Thymus (tissue), 11 donors: ENCODE measurements at regions not wholly inside any gene's neighbourhood (a gene's known extent, or its start where the extent isn't known, plus 50 kb on each side); places are given as distances from the start of the nearest gene placed in this dataset.

Experiments
- DNase-seq, 9 donors: peaks; one replicate each; pipeline ENCODE4 v3.0.0-alpha.2; 2013; ENCODE audit warnings: low spot score in 9 of 9, low read depth in 6 of 9, missing footprints in 1 of 9
- H3K27ac ChIP-seq, 2 donors: one replicate each; pipeline ENCODE4 v1.5.1; 2013; ENCODE audit warnings: control low read depth in 1 of 2, low read depth in 1 of 2, low read length in 1 of 2, mild to moderate bottlenecking in 1 of 2, moderate library complexity in 1 of 2
- H3K27me3 ChIP-seq, 2 donors: one replicate each; pipeline ENCODE4 v1.5.1; 2013; ENCODE audit warnings: low read length in 1 of 2; ENCODE audit not compliant: control insufficient read depth in 2 of 2, insufficient read depth in 1 of 2
- H3K36me3 ChIP-seq, 2 donors: one replicate each; pipeline ENCODE4 v1.5.1; 2013; ENCODE audit warnings: low read length in 1 of 2, mild to moderate bottlenecking in 1 of 2, moderate library complexity in 1 of 2; ENCODE audit not compliant: control insufficient read depth in 2 of 2, insufficient read depth in 2 of 2
- H3K4me1 ChIP-seq, 2 donors: one replicate each; pipeline ENCODE4 v1.5.1; 2013; ENCODE audit warnings: low read length in 2 of 2; ENCODE audit not compliant: control insufficient read depth in 2 of 2, insufficient read depth in 2 of 2
- H3K4me3 ChIP-seq, 2 donors: one replicate each; pipeline ENCODE4 v1.5.1; 2013; ENCODE audit warnings: low read length in 2 of 2, control low read depth in 1 of 2, mild to moderate bottlenecking in 1 of 2
- H3K9me3 ChIP-seq, 2 donors: one replicate each; pipeline ENCODE4 v1.5.1; 2013; ENCODE audit warnings: low read length in 1 of 2, mild to moderate bottlenecking in 1 of 2; ENCODE audit not compliant: control insufficient read depth in 2 of 2, insufficient read depth in 1 of 2
- WGBS: extraction: QIAGEN DNeasy Blood & Tissue Kit; methylation state at CpG from one replicate; pipeline ENCODE4 v1.1.7; 2013; 5-methylcytosine and 5-hydroxymethylcytosine counted together
- donor health status: healthy.

- Histone ChIP-seq H3K4me1 (no peaks in the 10 kb centered on the region), H3K27ac (no peak overlapping the region), H3K9me3 (peaks cover 0 to 8% of the 10 kb centered on the region in 2 donors), H3K4me3 (no peak overlapping the region), H3K36me3 (no peaks in the 10 kb centered on the region), H3K27me3 (no peaks in the 10 kb centered on the region)
- DNase-seq: no peak
- 86% methylated on average over 1 of the region's 1 CpG for whole genome bisulfite sequencing
Measured at GRCh38 chr6:164154588-164154987, 740.1 kb downstream of the QKI start.

- Histone ChIP-seq H3K4me3 (no peak overlapping the region), H3K36me3 (no peaks in the 10 kb centered on the region), H3K4me1 (no peaks in the 10 kb centered on the region), H3K27me3 (no peaks in the 10 kb centered on the region), H3K9me3 (peaks cover 0 to 3% of the 10 kb centered on the region in 2 donors), H3K27ac (no peak overlapping the region)
- 87% methylated on average over 3 of the region's 3 CpGs for WGBS
- no peak for DNase-seq
Measured at GRCh38 chr6:164152611-164153010, 738.1 kb downstream of the QKI start.

- Histone ChIP-seq H3K36me3 (no peaks in the 10 kb centered on the region), H3K27ac (no peak overlapping the region)
Measured at GRCh38 chr6:164151161-164152120, 736.9 kb downstream of the QKI start.

GRCh38 chr6:164150232-164150631 lies 735.7 kb downstream of the QKI start:
- Histone ChIP-seq H3K9me3 (no peaks in the 10 kb centered on the region), H3K4me1 (no peaks in the 10 kb centered on the region), H3K27ac (no peak overlapping the region), H3K4me3 (no peak overlapping the region), H3K36me3 (no peaks in the 10 kb centered on the region), H3K27me3 (no peaks in the 10 kb centered on the region)
- WGBS: 96% methylated on average over 8 of the region's 8 CpGs
- no peak for DNase-seq

More at GRCh38 chr6:164151161-164152120, 736.9 kb downstream of the QKI start:
- 91% methylated on average over 19 of the region's 19 CpGs for WGBS
- H3K9me3 ChIP-seq: no peaks in the 10 kb centered on the region
- H3K4me1 ChIP-seq: no peaks in the 10 kb centered on the region
- DNase-seq: no peak
- no peaks in the 10 kb centered on the region for H3K27me3 ChIP-seq
- H3K4me3 ChIP-seq: no peak overlapping the region

- no peak overlapping the region for H3K27ac ChIP-seq
Measured at GRCh38 chr6:164148788-164149187, 734.3 kb downstream of the QKI start.

GRCh38 chr6:164144316-164144715 lies 729.8 kb downstream of the QKI start:
- H3K9me3 ChIP-seq: no peaks in the 10 kb centered on the region
- H3K27me3 ChIP-seq: no peaks in the 10 kb centered on the region
- no peak overlapping the region for H3K4me3 ChIP-seq
- H3K4me1 ChIP-seq: no peaks in the 10 kb centered on the region
- no peaks in the 10 kb centered on the region for H3K36me3 ChIP-seq
- DNase-seq: no peak
- WGBS: 90% methylated on average over 13 of the region's 13 CpGs
- no peak overlapping the region for H3K27ac ChIP-seq

More at GRCh38 chr6:164148788-164149187, 734.3 kb downstream of the QKI start:
- WGBS: 95% methylated on average over 1 of the region's 1 CpG
- no peaks in the 10 kb centered on the region for H3K36me3 ChIP-seq
- H3K4me1 ChIP-seq: no peaks in the 10 kb centered on the region
- no peaks in the 10 kb centered on the region for H3K27me3 ChIP-seq
- no peak overlapping the region for H3K4me3 ChIP-seq
- H3K9me3 ChIP-seq: no peaks in the 10 kb centered on the region
- DNase-seq: no peak

DNA sequence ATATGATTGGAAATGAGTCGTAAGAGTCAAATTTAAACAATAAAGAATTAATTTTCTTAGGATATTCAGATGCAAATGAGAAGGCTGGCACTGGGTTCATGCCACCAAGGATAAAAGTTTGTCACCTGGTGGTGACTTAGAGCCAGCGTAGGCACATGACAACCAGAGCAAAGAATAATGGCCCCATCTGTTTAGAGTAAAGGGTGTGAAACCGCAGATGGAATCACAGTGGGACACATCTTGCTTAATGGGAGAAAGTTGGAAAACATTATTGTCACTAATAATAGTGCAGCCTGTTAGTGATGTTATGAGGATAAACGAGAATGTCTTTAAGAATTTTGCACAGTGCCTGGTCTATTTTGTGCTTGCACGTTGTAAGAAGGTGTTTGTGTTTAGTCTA lies 727.8 kb downstream of the QKI start:
- H3K27me3 ChIP-seq: no peaks in the 10 kb centered on the region
- no peak overlapping the region for H3K27ac ChIP-seq
- H3K9me3 ChIP-seq: no peaks in the 10 kb centered on the region
- H3K4me3 ChIP-seq: no peak overlapping the region
- no peaks in the 10 kb centered on the region for H3K36me3 ChIP-seq
- no peaks in the 10 kb centered on the region for H3K4me1 ChIP-seq
- 86% methylated on average over 5 of the region's 5 CpGs for WGBS
- DNase-seq: no peak

DNA sequence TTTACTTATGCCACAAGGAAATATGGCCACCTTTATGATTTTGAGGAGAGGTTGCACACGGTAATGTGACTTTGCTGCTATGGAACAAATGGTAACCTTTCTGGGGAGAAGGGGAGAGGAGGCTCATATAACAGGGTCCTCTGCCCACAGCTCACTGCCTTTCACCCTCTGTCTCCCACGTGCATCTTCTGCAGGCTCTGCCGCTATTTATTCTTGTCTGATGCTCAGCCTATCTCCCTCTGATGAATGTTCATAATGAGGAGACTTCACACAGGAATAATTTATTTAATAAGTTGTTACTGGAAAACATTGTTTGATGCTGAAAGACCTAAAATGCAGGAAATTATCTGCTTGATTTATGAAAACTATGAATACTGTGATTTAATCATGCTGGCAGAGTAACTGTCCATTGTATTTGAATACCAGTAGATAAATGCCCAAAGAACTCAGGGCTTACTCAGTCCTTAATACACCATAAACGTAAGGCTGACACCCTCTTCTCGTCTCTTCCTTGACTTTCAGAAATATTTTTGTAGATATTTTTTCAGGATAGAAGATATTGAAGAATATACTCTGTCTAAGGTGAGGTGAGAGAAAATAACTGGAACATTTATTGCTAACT lies 721.1 kb downstream of the QKI start:
- DNase-seq: no peak
- Histone ChIP-seq H3K36me3 (no peaks in the 10 kb centered on the region), H3K9me3 (no peaks in the 10 kb centered on the region), H3K27me3 (no peaks in the 10 kb centered on the region), H3K27ac (no peak overlapping the region), H3K4me1 (no peaks in the 10 kb centered on the region), H3K4me3 (no peak overlapping the region)
- WGBS: 89% methylated on average over 5 of the region's 5 CpGs

DNA sequence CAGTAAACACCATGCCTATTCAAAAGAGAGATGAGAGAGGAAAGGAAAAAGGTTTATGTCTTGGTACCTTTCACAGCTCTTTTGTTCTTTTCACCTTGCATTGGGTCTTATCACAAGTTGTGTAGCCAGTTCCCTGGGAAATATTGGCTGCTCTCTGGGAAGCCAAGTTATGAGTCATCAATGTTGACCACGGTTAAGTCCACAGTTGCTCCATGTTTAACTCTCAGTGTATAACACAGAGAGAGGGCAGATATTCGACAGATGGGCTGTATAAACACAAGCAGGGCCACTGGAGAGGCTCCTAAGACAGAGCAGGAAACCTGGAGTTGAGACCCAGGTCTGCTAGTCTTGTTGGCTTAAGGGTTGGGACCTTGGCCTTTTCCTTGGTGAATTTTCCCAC lies 718.6 kb downstream of the QKI start:
- H3K27ac ChIP-seq: no peak overlapping the region
- no peak for DNase-seq
- H3K4me1 ChIP-seq: no peaks in the 10 kb centered on the region
- no peaks in the 10 kb centered on the region for H3K27me3 ChIP-seq
- H3K4me3 ChIP-seq: no peak overlapping the region
- no peaks in the 10 kb centered on the region for H3K9me3 ChIP-seq
- 72% methylated on average over 2 of the region's 2 CpGs for WGBS
- no peaks in the 10 kb centered on the region for H3K36me3 ChIP-seq
